PC-3 (cell line): ENCODE measurements at regions not wholly inside any gene's neighbourhood (a gene's known extent, or its start where the extent isn't known, plus 50 kb on each side); places are given as distances from the start of the nearest gene placed in this dataset.

Source experiments
- ATAC-seq: fragments of 200-7000 bp; cut with Tn5 transposase; 2 replicates; pipeline ENCODE4 v1.9.1; 2020; ENCODE audit warnings: mild to moderate bottlenecking, moderate library complexity
- BruUV-seq: library from RNA; stranded (reverse); fragments of 400-500 nt; replicated peaks from 2 replicates; lab custom pipeline; 2021; lab: Mats Ljungman, UMichigan
- CTCF ChIA-PET: fragments of 300-600 bp; sonication (Branson Sonifier 250); formaldehyde crosslinking; loops from one replicate; lab custom pipeline; 2022; ENCODE audit warnings: antibody characterized with exemption; lab: Charles Lee
- POLR2A ChIA-PET: fragments of 300-600 bp; sonication (Branson Sonifier 250); formaldehyde crosslinking; loops from one replicate; lab custom pipeline; 2022; ENCODE audit warnings: antibody characterized with exemption; ENCODE audit not compliant: unreplicated experiment; lab: Charles Lee
- DNase-seq: peaks from one replicate; pipeline ENCODE4 v3.0.0-alpha.2; 2015
- H2AFZ ChIP-seq: fragments of 300-600 bp; sonication (generic); 2 replicates; pipeline ENCODE4 v1.6.0; 2016; ENCODE audit warnings: antibody characterized with exemption, low read length
- H3F3A ChIP-seq: fragments of 300-600 bp; sonication (generic); one replicate; pipeline ENCODE4 v1.6.0; 2017; ENCODE audit warnings: antibody characterized with exemption, low read length, control low read depth, mild to moderate bottlenecking; ENCODE audit not compliant: unreplicated experiment
- H3K27ac ChIP-seq: fragments of 300-600 bp; sonication (generic); 2 replicates; pipeline ENCODE4 v1.5.1; 2016; ENCODE audit warnings: mild to moderate bottlenecking, low read length
- H3K27me3 ChIP-seq: fragments of 300-600 bp; sonication (generic); 2 replicates; pipeline ENCODE4 v1.6.1; 2016; ENCODE audit warnings: low read length, mixed read lengths
- H3K36me3 ChIP-seq: fragments of 300-600 bp; sonication (generic); 2 replicates; pipeline ENCODE4 v1.6.1; 2016; ENCODE audit warnings: low read depth, mixed run types, low read length, mixed read lengths
- H3K4me1 ChIP-seq: fragments of 300-600 bp; sonication (generic); 2 replicates; pipeline ENCODE4 v1.5.1; 2016; ENCODE audit warnings: low read length; ENCODE audit not compliant: insufficient read depth
- H3K4me2 ChIP-seq: fragments of 300-600 bp; sonication (generic); 2 replicates; pipeline ENCODE4 v1.6.0; 2016; ENCODE audit warnings: low read length
- H3K4me3 ChIP-seq: fragments of 300-600 bp; sonication (generic); 2 replicates; pipeline ENCODE4 v1.5.1; 2016; ENCODE audit warnings: mild to moderate bottlenecking, low read length, mixed read lengths
- H3K79me2 ChIP-seq: fragments of 300-600 bp; sonication (generic); 2 replicates; pipeline ENCODE4 v1.6.1; 2017; ENCODE audit warnings: low read length, mixed read lengths
- H3K9ac ChIP-seq: fragments of 300-600 bp; sonication (generic); 2 replicates; pipeline ENCODE4 v1.6.0; 2016; ENCODE audit warnings: mild to moderate bottlenecking, low read length
- H3K9me2 ChIP-seq: fragments of 300-600 bp; sonication (generic); replicated peaks from 2 replicates; pipeline ENCODE4 v1.6.1; 2016; ENCODE audit warnings: mixed run types, low read length, mixed read lengths
- H3K9me3 ChIP-seq: fragments of 300-600 bp; sonication (generic); 2 replicates; pipeline ENCODE4 v1.6.1; 2016; ENCODE audit warnings: low read length, mixed read lengths
- H4K20me1 ChIP-seq: fragments of 300-600 bp; sonication (generic); 2 replicates; pipeline ENCODE4 v1.6.1; 2016; ENCODE audit warnings: low read length, mixed read lengths
- CTCF ChIP-seq: fragments of 300-600 bp; sonication (generic); conservative IDR thresholded peaks from 2 replicates; pipeline ENCODE4 v1.5.1; 2017; ENCODE audit warnings: antibody characterized with exemption, low read depth, mild to moderate bottlenecking, low read length
- EZH2 ChIP-seq: fragments of 300-600 bp; sonication (generic); IDR thresholded peaks from one replicate; pipeline ENCODE4 v1.6.1; 2017; ENCODE audit warnings: antibody characterized with exemption, mild to moderate bottlenecking, low read length; ENCODE audit not compliant: unreplicated experiment
- EZH2phosphoT487 ChIP-seq: fragments of 300-600 bp; sonication (generic); IDR thresholded peaks from 2 replicates; pipeline ENCODE4 v1.6.1; 2018; ENCODE audit warnings: mild to moderate bottlenecking, antibody characterized with exemption, low read length, borderline replicate concordance
- intact Hi-C: fragments of 100-400 bp; cut with micrococcal nuclease; formaldehyde crosslinking; loops from 2 replicates; pipeline ENCODE4 v1.9.0; 2023

- H3K4me2 ChIP-seq: no peak overlapping the region
- H3F3A ChIP-seq: no peaks in the 10 kb centered on the region
- H3K9ac ChIP-seq: no peak overlapping the region
- no peaks in the 10 kb centered on the region for H3K79me2 ChIP-seq
- no peak overlapping the region for H3K4me3 ChIP-seq
- H3K36me3 ChIP-seq: no peaks in the 10 kb centered on the region
- H3K4me1 ChIP-seq: peaks cover 4% of the 10 kb centered on the region; the same call in 1 of the 2 replicates
- H3K9me2 ChIP-seq: no peaks in the 10 kb centered on the region
- intact Hi-C loops: no loop called here
- no peak overlapping the region for H3K27ac ChIP-seq
- no peaks in the 10 kb centered on the region for H4K20me1 ChIP-seq
- ATAC-seq (no peak), DNase-seq (no peak)
- POLR2A ChIA-PET: no interaction called here
- no peak overlapping the region for H2AFZ ChIP-seq
- BruUV-seq: no TSS peak
- H3K9me3 ChIP-seq: no peaks in the 10 kb centered on the region
- TF ChIP-seq EZH2phosphoT487: no peak
- TF ChIP-seq EZH2: no peak
- TF ChIP-seq CTCF: no peak
- no peaks in the 10 kb centered on the region for H3K27me3 ChIP-seq
- CTCF ChIA-PET: no interaction called here
Measured at GRCh38 chr9:113660196-113660595, 196.7 kb downstream of the RGS3 start.

- H4K20me1 ChIP-seq: no peaks in the 10 kb centered on the region
- no peak for DNase-seq
- TF ChIP-seq EZH2phosphoT487 (no peak), EZH2 (no peak), CTCF (no peak)
- POLR2A ChIA-PET: no interaction called here
- H3K4me3 ChIP-seq: no peak overlapping the region
- CTCF ChIA-PET: no interaction called here
- H3K9me2 ChIP-seq: no peaks in the 10 kb centered on the region
- no peaks in the 10 kb centered on the region for H3K27me3 ChIP-seq
- no peaks in the 10 kb centered on the region for H3K36me3 ChIP-seq
- no peak overlapping the region for H3K4me2 ChIP-seq
- no peak overlapping the region for H2AFZ ChIP-seq
- no peak overlapping the region for H3K9ac ChIP-seq
- no TSS peak for BruUV-seq
- H3K27ac ChIP-seq: no peak overlapping the region
- intact Hi-C loops: no loop called here
- peaks cover 4% of the 10 kb centered on the region; the same call in 1 of the 2 replicates for H3K4me1 ChIP-seq
- ATAC-seq: no peak
- H3K79me2 ChIP-seq: no peaks in the 10 kb centered on the region
- no peaks in the 10 kb centered on the region for H3K9me3 ChIP-seq
- H3F3A ChIP-seq: no peaks in the 10 kb centered on the region
Measured at GRCh38 chr9:113661074-113661473, 197.5 kb downstream of the RGS3 start.

GRCh38 chr9:113664181-113664875 is 200.8 kb downstream of the RGS3 start:
- CTCF ChIA-PET: no interaction called here
- Histone ChIP-seq H3K79me2 (no peaks in the 10 kb centered on the region), H3K9me3 (no peaks in the 10 kb centered on the region), H3K4me1 (no peaks in the 10 kb centered on the region), H3K4me3 (no peak overlapping the region), H3K9ac (no peak overlapping the region), H3K4me2 (no peak overlapping the region), H3K27ac (no peak overlapping the region), H2AFZ (no peak overlapping the region), H3K36me3 (no peaks in the 10 kb centered on the region), H3K9me2 (no peaks in the 10 kb centered on the region), H3K27me3 (no peaks in the 10 kb centered on the region), H4K20me1 (no peaks in the 10 kb centered on the region), H3F3A (no peaks in the 10 kb centered on the region)
- ATAC-seq (no peak), DNase-seq (no peak)
- BruUV-seq: no TSS peak
- POLR2A ChIA-PET: no interaction called here
- TF ChIP-seq EZH2phosphoT487 (no peak), CTCF (no peak), EZH2 (no peak)
- intact Hi-C loops: no loop called here
